ENCODE measurements at regions not wholly inside any gene's neighbourhood (a gene's known extent, or its start where the extent isn't known, plus 50 kb on each side); places are given as distances from the start of the nearest gene placed in this dataset.

- BruUV-seq (replicated peaks), result no TSS peak
Measured at GRCh38 chr5:101976933-101977332, 319.2 kb downstream of the SLCO4C1 start.

GRCh38 chr5:101969742-101970141 is 326.3 kb downstream of the SLCO4C1 start:
- H3K27me3 ChIP-seq (ENCODE audit: control insufficient read depth, insufficient read depth, low read length), result no peaks in the 10 kb centered on the region
- no peak for DNase-seq (ENCODE audit: low read depth, low spot score)
- ChIA-PET POLR2A (no interaction called here), CTCF (no interaction called here)
- ATAC-seq, result no peak
- H3K4me3 ChIP-seq (ENCODE audit: low read depth in 2 of 2, low read length in 2 of 2), result no peak overlapping the region
- no peak for TF ChIP-seq CTCF (IDR thresholded peaks at IDR 0.05)
- no peak for TF ChIP-seq POLR2AphosphoS5 (IDR thresholded peaks at IDR 0.05; ENCODE audit: low read depth, low read length)
- TF ChIP-seq TCF7L2 (IDR thresholded peaks at IDR 0.05; ENCODE audit: low read depth, low read length), result no peak
- TF ChIP-seq SIN3A (IDR thresholded peaks at IDR 0.05; ENCODE audit: borderline replicate concordance, insufficient read depth, low read depth, low read length), result no peak
- no peak for TF ChIP-seq REST (IDR thresholded peaks at IDR 0.05; ENCODE audit: insufficient read depth in 1 of 2, low read depth in 2 of 2, low read length in 1 of 2)
- in situ Hi-C loops (cut with HindIII; ENCODE audit: low pct_unique_long_range_greater_than_20kb, low sequenced_read_pairs) (no loop called here), intact Hi-C loops (cut with micrococcal nuclease; ENCODE audit: unreplicated experiment) (no loop called here)
- H3K4me1 ChIP-seq (ENCODE audit: control insufficient read depth, insufficient read depth, low read length), result no peaks in the 10 kb centered on the region
- no peaks in the 10 kb centered on the region for H3K9me3 ChIP-seq (ENCODE audit: control insufficient read depth, insufficient read depth, low read depth, low read length)
- BruUV-seq (replicated peaks), result no TSS peak
- no peaks in the 10 kb centered on the region for H3K36me3 ChIP-seq (ENCODE audit: control insufficient read depth, insufficient read depth, low read length)
- H3K27ac ChIP-seq (ENCODE audit: low read length), result no peak overlapping the region

More at GRCh38 chr5:101976933-101977332, 319.2 kb downstream of the SLCO4C1 start:
- Histone ChIP-seq H3K27ac (ENCODE audit: low read length) (no peak overlapping the region), H3K27me3 (ENCODE audit: control insufficient read depth, insufficient read depth, low read length) (no peaks in the 10 kb centered on the region), H3K4me3 (ENCODE audit: low read depth in 2 of 2, low read length in 2 of 2) (no peak overlapping the region), H3K9me3 (ENCODE audit: control insufficient read depth, insufficient read depth, low read depth, low read length) (no peaks in the 10 kb centered on the region), H3K36me3 (ENCODE audit: control insufficient read depth, insufficient read depth, low read length) (no peaks in the 10 kb centered on the region), H3K4me1 (ENCODE audit: control insufficient read depth, insufficient read depth, low read length) (no peaks in the 10 kb centered on the region)
- DNase-seq (ENCODE audit: low read depth, low spot score) (no peak), ATAC-seq (no peak)
- intact Hi-C loops (cut with micrococcal nuclease; ENCODE audit: unreplicated experiment), result no loop called here
- in situ Hi-C loops (cut with HindIII; ENCODE audit: low pct_unique_long_range_greater_than_20kb, low sequenced_read_pairs), result no loop called here
- POLR2A ChIA-PET, result no interaction called here
- CTCF ChIA-PET, result no interaction called here
- TF ChIP-seq CTCF (IDR thresholded peaks at IDR 0.05) (no peak), REST (IDR thresholded peaks at IDR 0.05; ENCODE audit: insufficient read depth in 1 of 2, low read depth in 2 of 2, low read length in 1 of 2) (no peak), POLR2AphosphoS5 (IDR thresholded peaks at IDR 0.05; ENCODE audit: low read depth, low read length) (no peak), SIN3A (IDR thresholded peaks at IDR 0.05; ENCODE audit: borderline replicate concordance, insufficient read depth, low read depth, low read length) (no peak), TCF7L2 (IDR thresholded peaks at IDR 0.05; ENCODE audit: low read depth, low read length) (no peak)
